ENCODE measurements at regions not wholly inside any gene's neighbourhood (a gene's known extent, or its start where the extent isn't known, plus 50 kb on each side); places are given as distances from the start of the nearest gene placed in this dataset.
"Not testable (repeated sequence)": the region's sequence is repeated elsewhere in the genome, so short reads cannot be mapped to it uniquely, and the experiment has no call there.

DNA sequence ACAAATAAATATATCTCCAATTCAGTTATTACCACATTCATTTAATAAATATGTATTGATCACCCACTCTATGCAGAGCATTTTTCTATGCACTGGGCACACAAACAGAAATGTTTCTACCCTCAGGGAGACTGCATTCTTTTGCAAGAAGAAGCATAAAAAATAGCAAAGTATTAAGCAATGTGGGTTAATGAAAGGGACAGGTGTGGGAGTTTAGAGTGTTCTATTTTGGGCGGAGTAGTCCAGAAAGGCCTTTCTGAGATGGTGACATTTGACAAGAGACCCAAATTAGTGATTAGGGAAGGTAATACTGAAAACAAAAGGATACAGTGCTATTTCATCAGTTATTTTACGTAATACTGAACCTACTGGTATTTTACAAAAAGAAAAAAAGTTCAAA lies 394.3 kb upstream of the CHST9 start:
- DNase-seq (ENCODE audit: low spot score), result no peak

DNA sequence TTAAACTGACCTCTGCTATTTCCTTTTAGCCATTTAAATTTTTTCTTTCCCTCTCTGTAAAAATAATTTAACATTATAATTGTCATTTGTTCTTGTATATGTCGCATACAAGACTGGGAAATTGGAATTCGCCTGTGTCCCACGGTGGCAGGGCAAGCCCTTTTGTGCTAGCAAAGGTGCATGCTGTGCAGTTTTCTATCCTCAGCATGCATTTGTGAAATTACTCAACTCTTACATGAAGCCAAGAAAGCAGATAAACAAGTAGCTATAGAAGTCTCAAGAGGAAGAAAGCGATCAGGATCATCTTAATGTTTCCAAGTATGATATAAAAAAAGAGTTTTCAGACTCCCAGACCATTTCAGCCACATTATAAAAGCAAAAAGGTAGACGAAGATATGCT lies 392.6 kb upstream of the CHST9 start:
- no peak for DNase-seq (ENCODE audit: low spot score)

DNA sequence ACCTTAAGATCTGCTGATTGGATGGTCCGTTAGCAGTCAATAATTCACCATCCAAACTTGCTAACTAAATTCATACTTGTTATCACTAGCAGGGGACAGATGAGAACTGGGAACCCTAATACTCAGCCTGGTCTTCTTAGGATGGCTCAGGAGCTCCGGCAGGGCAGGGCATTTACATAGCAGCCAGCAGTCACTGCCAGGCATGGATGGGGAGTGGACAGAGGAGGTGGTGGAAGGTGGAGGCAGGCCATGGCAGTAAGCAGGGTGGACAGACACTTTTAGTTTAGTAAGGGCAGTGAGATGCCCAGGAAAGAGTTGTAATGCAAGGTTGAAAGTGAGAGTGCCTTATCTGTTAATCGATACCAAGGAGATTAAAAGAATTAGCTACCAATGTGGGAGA lies 392.2 kb upstream of the CHST9 start:
- DNase-seq (ENCODE audit: low spot score), result no peak

GRCh38 chr18:27567434-27567833 lies 382.3 kb upstream of the CHST9 start:
- DNase-seq (ENCODE audit: low spot score), result no peak

- DNase-seq (ENCODE audit: low spot score), result no peak
Observed at GRCh38 chr18:27564066-27564465, 379.0 kb upstream of the CHST9 start.

DNA sequence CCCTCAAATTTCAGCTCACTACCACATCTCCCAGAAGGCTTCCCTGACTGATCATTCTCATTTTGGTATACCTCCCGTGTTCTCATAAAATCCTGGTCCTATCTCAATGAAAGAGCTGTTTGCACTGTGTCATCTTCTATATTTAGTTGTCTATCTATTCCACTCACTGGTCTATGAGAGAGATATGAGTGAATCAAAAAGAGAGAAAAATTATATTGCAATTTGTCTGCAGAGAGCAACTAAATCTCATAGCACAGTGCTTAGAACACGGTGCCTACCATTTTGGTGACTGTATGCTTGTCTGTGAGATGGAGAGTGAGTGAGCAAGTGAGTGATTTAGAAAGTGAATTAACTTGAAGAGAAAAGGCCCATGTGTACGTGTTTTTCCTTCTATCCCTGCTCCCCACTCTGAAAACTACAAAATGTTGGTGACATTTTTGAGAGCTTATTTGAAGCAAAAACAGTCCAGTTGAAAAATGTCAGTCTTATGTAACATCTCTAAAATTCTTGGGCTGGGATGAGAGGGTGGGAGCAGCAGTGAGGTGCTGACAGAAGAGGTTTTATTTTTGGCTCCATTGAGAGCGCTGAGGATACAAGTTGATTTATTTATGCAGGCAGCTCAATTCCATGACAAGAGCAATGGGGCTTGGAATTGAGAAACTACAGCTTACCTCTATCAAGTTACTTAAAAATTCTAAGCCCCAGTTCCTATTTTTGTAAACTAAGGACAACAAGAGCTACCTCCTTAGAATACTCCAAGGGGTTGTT lies 373.5 kb upstream of the CHST9 start:
- no peak for DNase-seq (ENCODE audit: low spot score)

DNA sequence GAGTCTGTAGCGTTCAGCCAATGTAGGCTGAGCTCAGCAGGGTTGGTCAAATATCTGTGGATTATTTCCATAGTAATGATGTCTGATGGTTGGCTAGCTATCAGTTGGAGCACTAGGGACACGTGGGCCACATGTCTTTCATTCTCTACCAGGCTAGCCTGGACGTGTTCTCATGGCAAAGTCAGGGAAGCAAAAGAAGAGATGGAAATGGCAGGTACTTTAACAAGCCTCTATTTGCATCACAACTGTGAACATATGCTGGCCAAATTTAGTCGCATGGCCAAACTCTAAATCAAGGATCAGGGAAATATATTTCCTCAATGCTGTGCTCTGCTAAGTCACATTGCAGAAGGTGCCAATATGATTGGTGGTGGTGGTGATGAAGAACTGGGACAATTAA lies 371.6 kb upstream of the CHST9 start:
- DNase-seq (ENCODE audit: low spot score), result no peak

DNA sequence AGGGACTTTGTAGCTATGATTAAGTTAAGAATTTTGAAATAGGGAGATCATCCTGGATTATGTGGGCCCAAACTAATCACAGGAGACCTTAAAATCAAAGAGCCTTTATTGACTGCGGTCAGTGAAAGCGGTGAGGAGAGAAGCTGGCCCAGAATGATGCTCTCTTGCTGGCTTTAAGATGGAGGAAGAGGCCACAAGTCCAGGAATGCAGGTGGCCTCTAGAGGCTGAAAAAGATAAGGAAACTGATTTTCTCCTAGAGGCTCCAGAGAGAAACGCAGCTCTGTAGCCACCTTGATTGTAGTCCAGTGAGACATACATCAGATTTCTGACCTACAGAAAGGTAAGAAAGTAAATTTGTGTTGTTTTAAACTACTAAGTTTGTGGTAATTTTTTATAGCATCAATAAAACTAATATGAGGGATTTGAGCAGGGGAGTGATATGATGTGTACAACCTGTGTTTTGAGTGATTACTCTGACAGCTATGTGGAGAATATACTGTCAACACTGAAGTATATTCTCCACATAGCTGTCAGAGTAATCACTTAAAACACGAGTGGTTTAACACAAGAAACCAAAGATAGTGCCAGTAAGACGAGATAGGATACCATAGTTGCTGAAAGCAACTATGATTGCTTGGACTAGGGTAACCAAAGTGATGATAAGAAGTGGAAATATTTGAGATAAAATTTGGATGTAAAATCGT lies 364.4 kb upstream of the CHST9 start:
- no peak for DNase-seq (ENCODE audit: low spot score)

DNA sequence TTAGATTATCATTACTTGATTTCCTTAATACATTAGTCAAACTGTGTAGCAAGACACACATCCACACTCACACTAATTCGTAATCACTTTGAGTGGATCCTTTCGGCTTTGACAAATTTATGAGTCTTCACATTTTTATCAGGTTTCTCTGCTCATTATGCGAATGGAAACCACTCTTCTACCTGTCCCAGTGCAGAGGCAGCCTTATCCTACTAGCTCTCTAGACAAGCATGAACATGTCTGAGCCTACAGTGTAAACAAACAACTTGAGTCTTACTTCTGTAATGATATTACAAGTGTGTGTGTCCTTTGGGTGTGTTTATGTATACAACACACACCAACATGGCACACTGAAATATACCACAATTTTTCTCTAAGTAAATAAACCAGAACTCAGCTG lies 361.9 kb upstream of the CHST9 start:
- no peak for DNase-seq (ENCODE audit: low spot score)

DNA sequence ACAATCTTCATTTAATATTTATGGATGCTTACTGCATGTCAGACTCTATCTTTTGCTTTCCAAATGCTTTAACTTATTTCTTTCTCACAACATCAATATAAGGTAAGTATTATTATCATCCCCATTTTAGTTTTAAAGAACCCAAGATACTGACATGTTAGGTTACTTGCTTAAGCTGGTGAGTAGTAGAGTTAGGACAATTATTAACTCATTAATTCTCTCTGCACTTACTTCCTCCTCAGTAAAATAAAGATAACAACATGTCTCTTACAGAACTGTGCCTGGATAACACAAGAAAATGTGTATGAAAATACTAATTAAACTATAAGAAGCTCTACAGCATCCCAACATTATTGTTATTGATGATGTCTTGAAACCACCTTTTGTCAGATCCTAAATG lies 359.1 kb upstream of the CHST9 start:
- DNase-seq (ENCODE audit: low spot score), result no peak

- DNase-seq (ENCODE audit: low spot score), result no peak
Observed at GRCh38 chr18:27541293-27541692, 356.2 kb upstream of the CHST9 start.

DNA sequence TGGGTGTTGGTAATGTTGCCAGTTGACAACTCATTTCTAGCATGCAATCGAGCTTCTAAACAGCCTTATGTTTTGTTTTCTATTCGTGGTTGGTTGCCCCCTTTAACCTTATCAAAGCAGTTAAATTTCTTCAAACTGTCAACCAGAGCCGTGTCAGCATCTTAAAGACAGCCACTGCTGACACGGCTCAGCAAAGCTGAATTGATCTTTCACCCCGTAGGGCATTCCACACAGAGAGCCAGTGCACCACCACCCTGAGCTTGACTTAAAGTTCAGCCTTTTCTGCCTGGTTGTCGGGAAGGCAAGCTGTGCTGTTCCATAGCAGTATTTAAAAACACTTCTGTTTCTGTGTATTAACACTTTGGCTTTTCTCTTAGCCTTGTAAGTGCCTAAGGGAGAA lies 355.0 kb upstream of the CHST9 start:
- DNase-seq (ENCODE audit: low spot score), result no peak

DNA sequence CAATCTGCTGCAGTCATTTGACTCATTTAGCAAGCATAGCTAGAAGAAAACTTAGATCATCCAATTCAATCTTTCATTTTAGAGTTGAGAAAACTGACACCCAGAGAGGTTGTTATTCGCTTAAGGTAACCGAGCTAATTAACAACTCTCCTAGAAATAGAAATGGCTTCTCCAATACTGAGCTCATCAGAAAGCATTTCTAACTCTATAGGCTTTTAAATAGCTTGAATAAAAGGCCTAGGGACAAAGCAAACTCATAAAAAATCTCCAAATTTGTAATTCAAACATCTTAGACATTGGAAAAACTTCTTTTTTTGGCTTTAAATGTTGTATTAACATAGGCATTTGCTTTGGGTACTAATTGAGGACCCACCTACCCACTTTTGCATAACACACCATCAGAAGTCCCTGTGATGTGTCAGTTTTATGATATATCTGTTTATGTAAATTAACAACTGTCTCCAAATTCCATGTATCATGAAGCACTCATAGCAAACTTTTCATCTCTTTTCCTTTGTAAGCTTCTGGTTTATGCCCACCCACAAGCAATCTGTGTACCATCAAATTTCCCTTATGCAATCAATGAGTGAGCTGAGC lies 343.9 kb upstream of the CHST9 start:
- DNase-seq (ENCODE audit: low spot score), result no peak

DNA sequence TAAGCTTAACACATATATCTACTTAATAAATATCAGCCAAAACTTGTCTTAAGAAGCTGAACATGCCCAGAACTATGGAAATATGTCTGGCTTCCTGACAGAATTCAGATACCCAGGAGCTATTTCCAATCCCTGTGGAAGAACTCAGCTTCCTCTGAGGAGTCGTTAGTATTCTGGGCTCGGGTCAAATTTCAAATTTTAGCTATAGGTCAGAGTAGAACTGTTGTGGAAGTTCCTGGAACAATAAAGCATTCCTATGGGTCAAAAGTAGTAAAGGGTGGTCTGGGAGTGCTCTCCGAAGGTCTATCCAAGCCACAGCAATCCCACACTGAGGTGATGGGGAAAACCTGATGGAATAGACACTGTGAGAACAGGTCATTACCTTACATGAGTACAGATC lies 342.7 kb upstream of the CHST9 start:
- no peak for DNase-seq (ENCODE audit: low spot score)

- no peak for DNase-seq (ENCODE audit: low spot score)
Observed at GRCh38 chr18:27520401-27520800, 335.3 kb upstream of the CHST9 start.

GRCh38 chr18:27510036-27510633 lies 325.0 kb upstream of the CHST9 start:
- not testable (repeated sequence) for DNase-seq (ENCODE audit: low spot score)

- DNase-seq (ENCODE audit: low spot score), result no peak
Observed at GRCh38 chr18:27501671-27502070, 316.6 kb upstream of the CHST9 start.

DNA sequence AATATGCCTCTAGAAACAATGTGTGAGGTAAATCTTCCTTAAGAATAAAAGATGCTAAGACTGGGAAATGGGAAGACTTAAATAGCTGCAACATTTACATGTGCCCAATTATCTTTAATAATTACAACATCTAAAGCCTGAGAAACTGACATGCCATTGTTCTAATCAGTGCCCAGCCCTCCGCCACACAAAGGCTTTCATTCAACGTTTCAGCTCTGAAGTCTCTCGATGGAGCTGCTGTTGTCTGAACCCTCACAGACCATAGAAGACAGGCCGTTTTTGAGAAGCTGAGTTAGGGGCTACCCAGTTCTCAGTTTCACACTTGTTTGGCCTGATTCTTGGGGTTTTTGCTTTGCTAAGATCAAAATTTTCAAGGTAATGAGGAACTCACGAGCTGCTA lies 315.4 kb upstream of the CHST9 start:
- DNase-seq (ENCODE audit: low spot score), result no peak

- DNase-seq (ENCODE audit: low spot score), result no peak
Observed at GRCh38 chr18:27497246-27497645, 312.1 kb upstream of the CHST9 start.

DNA sequence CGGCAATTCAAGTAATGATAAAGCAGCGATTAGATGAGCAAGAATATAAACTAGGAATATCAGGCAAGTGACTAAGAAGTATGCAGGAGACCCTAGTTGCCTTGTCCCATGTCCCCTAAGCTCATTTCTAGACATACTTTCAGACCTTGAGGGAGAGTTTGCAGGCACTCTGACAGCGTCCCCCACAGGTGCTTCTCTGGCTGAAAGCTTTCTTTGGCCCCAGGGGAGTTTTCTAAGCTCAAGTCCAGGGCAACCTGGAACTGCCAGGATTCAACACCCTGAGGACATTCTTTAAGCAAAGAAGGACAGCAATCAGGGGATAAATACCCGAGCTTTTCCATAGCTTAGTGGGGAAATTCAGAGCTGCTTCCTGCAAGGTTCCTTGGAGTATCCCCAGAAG lies 308.1 kb upstream of the CHST9 start:
- no peak for DNase-seq (ENCODE audit: low spot score)

GRCh38 chr18:27491772-27492171 lies 306.7 kb upstream of the CHST9 start:
- DNase-seq (ENCODE audit: low spot score), result no peak

DNA sequence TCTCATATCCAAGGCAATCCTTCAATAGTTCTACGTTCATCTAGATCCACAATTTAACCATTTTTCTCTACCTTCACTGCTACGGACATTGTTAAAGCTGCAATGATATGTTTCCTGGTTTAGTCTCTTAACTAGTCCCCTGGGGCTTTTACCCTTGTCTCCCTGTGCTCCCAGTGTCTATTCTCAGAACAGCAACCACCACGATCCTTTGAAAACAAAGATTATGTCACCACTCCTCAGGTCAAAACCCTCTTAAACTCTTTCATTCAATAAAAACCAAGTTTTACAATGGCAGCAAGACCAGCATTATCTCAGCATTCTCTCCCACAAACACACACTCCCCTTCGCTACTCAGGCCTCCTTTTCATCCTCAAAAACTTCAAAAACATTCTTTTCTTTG lies 298.2 kb upstream of the CHST9 start:
- DNase-seq (ENCODE audit: low spot score), result no peak

DNA sequence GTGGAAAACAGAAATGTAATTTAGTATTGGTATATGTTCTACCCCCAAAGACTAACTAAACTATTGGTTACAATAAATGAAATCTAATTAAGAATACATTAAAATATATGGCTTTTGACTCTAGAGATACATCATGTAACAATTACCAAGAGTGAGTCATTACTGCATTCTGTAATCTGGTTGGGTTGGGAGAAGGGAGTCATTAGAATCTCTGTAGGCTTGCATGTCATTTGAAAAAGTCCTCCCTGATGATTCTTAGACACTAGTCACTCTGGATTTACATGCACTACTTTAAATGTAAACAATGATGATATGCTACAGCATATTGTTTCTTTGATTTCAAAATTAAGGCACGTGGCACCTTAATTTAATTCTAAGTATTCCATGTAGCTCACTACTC lies 293.4 kb upstream of the CHST9 start:
- no peak for DNase-seq (ENCODE audit: low spot score)

All from germinal center (tissue), 1 donor.